LNCaP clone FGC (cell line): ENCODE measurements at regions not wholly inside any gene's neighbourhood (a gene's known extent, or its start where the extent isn't known, plus 50 kb on each side); places are given as distances from the start of the nearest gene placed in this dataset.

Experiments used
- DNase-seq: peaks from one replicate; pipeline ENCODE4 v3.0.0-alpha.2; 2011; ENCODE audit warnings: low read depth
- H3K4me3 ChIP-seq: 2 replicates; pipeline ENCODE4 v1.5.1; 2011; ENCODE audit warnings: mild to moderate bottlenecking, low read depth, low read length, control low read depth
- TF ChIP-seq, protein P1 (sequence below): IDR thresholded peaks from 2 replicates; pipeline ENCODE4 v1.5.1; 2012; ENCODE audit warnings: mild to moderate bottlenecking; ENCODE audit not compliant: control insufficient read depth, insufficient read depth; ENCODE audit errors: extremely low read depth

DNA sequence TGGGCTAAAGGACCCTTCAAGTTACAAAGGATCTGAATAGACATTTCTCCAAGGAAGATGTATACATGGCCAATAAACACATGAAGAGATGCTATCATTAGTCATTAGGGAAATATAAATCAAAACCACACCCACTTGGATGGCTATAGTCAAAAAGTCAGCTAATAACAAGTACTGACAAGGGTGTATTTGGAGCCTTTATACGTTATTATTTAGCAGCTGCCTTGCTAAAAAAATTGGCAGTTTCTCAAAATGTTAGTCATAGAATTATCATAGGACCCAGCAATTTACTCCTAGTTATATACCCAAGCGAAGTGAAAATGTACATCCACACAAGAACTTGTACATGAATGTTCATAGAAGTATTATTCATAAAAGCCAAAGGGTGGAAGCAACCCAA is 112.7 kb upstream of the DUSP21 start:
- no peak overlapping the region for H3K4me3 ChIP-seq
- no peak for DNase-seq
- TF ChIP-seq, protein P1, sequence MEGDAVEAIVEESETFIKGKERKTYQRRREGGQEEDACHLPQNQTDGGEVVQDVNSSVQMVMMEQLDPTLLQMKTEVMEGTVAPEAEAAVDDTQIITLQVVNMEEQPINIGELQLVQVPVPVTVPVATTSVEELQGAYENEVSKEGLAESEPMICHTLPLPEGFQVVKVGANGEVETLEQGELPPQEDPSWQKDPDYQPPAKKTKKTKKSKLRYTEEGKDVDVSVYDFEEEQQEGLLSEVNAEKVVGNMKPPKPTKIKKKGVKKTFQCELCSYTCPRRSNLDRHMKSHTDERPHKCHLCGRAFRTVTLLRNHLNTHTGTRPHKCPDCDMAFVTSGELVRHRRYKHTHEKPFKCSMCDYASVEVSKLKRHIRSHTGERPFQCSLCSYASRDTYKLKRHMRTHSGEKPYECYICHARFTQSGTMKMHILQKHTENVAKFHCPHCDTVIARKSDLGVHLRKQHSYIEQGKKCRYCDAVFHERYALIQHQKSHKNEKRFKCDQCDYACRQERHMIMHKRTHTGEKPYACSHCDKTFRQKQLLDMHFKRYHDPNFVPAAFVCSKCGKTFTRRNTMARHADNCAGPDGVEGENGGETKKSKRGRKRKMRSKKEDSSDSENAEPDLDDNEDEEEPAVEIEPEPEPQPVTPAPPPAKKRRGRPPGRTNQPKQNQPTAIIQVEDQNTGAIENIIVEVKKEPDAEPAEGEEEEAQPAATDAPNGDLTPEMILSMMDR: no peak

GRCh38 chrX:44723426-44723825 is 120.4 kb upstream of the DUSP21 start:
- DNase-seq: no peak
- TF ChIP-seq, protein P1: no peak
- H3K4me3 ChIP-seq: no peak overlapping the region

DNA sequence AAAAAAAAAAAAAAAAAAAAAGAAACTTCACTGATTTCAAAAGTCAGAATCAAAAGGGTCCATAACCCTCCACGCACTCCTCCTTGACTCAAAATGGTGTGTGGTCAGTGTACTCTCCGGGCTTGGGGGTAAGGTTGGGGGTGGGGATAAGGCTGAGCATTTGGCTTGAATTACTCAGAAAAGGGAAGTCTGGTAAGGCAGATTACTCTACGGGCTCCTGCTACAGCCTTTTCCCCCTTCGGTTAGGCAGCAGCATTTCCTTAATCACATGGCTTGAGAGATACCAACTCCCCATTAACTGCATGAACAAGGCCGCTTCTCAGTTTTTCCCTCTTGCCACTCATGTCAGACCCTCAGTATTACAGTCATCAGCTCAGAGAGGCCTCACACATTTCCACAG is 135.4 kb upstream of the DUSP21 start:
- TF ChIP-seq, protein P1: no peak
- no peak overlapping the region for H3K4me3 ChIP-seq
- no peak for DNase-seq

DNA sequence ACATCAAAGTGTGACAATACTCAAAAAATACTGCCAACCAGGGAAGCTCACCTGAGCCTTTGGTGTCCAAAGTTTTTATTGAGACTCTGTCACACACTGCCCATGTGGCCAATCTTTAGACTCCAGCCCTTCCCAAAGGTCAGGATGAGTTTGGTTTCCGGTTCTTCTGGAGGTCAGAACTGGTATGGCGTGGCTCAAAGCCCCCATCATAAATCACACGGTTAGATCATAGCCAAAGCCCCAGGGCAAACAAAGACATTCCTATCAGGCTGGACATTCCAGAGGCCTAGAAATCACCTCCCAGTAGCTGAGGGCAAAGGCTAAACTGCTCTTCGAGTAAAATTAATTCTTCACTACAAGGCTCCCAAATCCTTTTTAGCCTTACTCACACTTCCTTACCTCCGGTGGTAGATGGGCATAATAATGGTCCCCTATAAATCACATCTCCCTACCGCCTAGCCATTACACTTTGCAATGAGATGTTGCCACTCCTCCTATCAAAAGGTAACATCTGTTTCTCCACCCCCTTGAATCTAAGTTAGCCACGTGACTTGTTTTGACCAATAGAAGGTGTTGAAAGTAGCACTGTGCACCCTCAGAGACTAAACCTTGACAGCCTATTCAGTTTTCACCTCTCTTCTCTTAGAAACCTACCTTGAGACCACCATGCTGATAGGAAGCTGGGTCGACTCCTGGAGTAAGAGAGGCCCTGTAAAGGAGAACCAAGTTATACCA is 137.8 kb upstream of the DUSP21 start:
- TF ChIP-seq, protein P1: no peak
- no peak overlapping the region for H3K4me3 ChIP-seq
- DNase-seq: no peak

GRCh38 chrX:44698357-44698756 is 145.5 kb upstream of the DUSP21 start:
- TF ChIP-seq, protein P1: no peak
- H3K4me3 ChIP-seq: no peak overlapping the region
- DNase-seq: peak; percentile 59

DNA sequence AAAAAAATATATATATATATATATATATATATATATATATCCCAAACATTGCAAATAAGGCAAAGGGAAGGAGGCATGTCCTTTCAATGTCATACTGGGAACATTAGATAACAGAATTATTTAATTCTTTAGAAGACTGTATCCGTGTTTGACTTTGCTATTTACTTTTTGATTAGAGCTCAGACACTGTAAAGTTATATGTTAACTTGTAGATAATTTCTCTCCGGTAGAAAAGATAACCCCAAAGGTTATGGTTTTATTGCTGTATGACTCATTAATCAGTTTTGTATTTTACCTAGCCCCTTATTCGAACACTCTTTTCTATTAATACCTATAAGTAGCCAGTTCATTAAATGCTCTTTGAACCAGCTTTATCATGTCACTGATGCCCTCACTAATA is 150.6 kb upstream of the DUSP21 start:
- peak; percentile 41 for DNase-seq
- TF ChIP-seq, protein P1: no peak
- H3K4me3 ChIP-seq: no peak overlapping the region

DNA sequence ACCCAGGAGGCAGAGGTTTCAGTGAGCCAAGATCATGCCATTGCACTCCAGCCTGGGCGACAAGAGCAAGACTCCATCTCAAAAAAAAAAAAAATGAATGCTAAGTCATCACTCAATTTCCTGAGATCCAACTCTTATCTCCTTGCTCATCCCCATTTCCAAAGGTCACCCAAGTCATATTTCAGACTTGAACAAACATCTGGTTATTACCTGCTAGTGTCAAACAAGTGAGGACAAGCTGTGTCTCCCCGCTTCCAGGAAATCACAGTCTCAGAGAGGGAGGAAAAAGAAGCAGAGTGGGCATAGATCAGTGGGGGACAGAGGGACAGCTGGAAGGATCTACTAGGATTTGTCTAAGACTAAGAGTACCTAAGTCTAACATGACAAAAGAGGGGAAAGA is 147.5 kb upstream of the FUNDC1 start:
- TF ChIP-seq, protein P1: no peak
- no peak for DNase-seq

More for the DNA sequence above, 147.5 kb upstream of the FUNDC1 start:
- H3K4me3 ChIP-seq: no peak overlapping the region
